Neuronal stem cell (in vitro differentiated cells): ENCODE measurements at regions not wholly inside any gene's neighbourhood (a gene's known extent, or its start where the extent isn't known, plus 50 kb on each side); places are given as distances from the start of the nearest gene placed in this dataset.

ENCODE experiments used
- DNase-seq: peaks from one replicate; pipeline ENCODE4 v3.0.0-alpha.2; 2013; ENCODE audit warnings: low spot score
- H2AFZ ChIP-seq: one replicate; pipeline ENCODE4 v1.6.1; 2013; ENCODE audit warnings: mild to moderate bottlenecking, low read length, inconsistent platforms
- H2AK5ac ChIP-seq: 2 replicates; pipeline ENCODE4 v1.6.1; 2013; ENCODE audit warnings: low read depth, mild to moderate bottlenecking, inconsistent platforms, low read length, moderate library complexity, mixed read lengths
- H2BK120ac ChIP-seq: 2 replicates; pipeline ENCODE4 v1.6.1; 2013; ENCODE audit warnings: low read depth, mild to moderate bottlenecking, inconsistent platforms, low read length, moderate library complexity, mixed read lengths
- H2BK12ac ChIP-seq: one replicate; pipeline ENCODE4 v1.6.1; 2013; ENCODE audit warnings: low read length, inconsistent platforms
- H2BK15ac ChIP-seq: 2 replicates; pipeline ENCODE4 v1.6.1; 2013; ENCODE audit warnings: mild to moderate bottlenecking, low read length, inconsistent platforms, mixed read lengths
- H2BK5ac ChIP-seq: one replicate; pipeline ENCODE4 v1.6.1; 2013; ENCODE audit warnings: inconsistent platforms, mild to moderate bottlenecking, low read length, moderate library complexity
- H3K14ac ChIP-seq: one replicate; pipeline ENCODE4 v1.6.1; 2013; ENCODE audit warnings: low read length, inconsistent platforms
- H3K18ac ChIP-seq: 2 replicates; pipeline ENCODE4 v1.6.1; 2013; ENCODE audit warnings: low read length, inconsistent platforms
- H3K23ac ChIP-seq: 2 replicates; pipeline ENCODE4 v1.6.1; 2013; ENCODE audit warnings: low read depth, mild to moderate bottlenecking, mixed read lengths, low read length, inconsistent platforms; ENCODE audit not compliant: poor library complexity
- H3K27ac ChIP-seq: replicated peaks from 3 replicates; pipeline ENCODE4 v1.5.1; 2013; ENCODE audit warnings: low read length, inconsistent platforms
- H3K27me3 ChIP-seq, 3 experiments: 2 replicates each; pipeline ENCODE4 v1.6.1; 2013; ENCODE audit warnings: low read length in 3 of 3, mild to moderate bottlenecking in 2 of 3, inconsistent platforms in 1 of 3, low read depth in 1 of 3, mixed read lengths in 1 of 3, moderate library complexity in 1 of 3; ENCODE audit not compliant: control insufficient read depth in 3 of 3, insufficient read depth in 3 of 3
- H3K36me3 ChIP-seq, 2 donors: replicated peaks in 1 of 2; 2 replicates each; pipeline ENCODE4 v1.6.1; 2013; ENCODE audit warnings: low read length in 2 of 2; ENCODE audit not compliant: control insufficient read depth in 2 of 2, insufficient read depth in 2 of 2
- H3K4ac ChIP-seq: 2 replicates; pipeline ENCODE4 v1.6.1; 2013; ENCODE audit warnings: inconsistent platforms, mild to moderate bottlenecking, low read length, moderate library complexity
- H3K4me1 ChIP-seq, 2 donors: 1 replicate in 1 of 2; 2 replicates in 1 of 2; pipeline ENCODE4 v1.6.1; 2013; ENCODE audit warnings: low read length in 2 of 2, low read depth in 1 of 2; ENCODE audit not compliant: control insufficient read depth in 2 of 2, insufficient read depth in 1 of 2
- H3K4me2 ChIP-seq: one replicate; pipeline ENCODE4 v1.6.1; 2013; ENCODE audit warnings: mild to moderate bottlenecking, low read length, inconsistent platforms; ENCODE audit not compliant: insufficient read depth, poor library complexity, severe bottlenecking
- H3K4me3 ChIP-seq, 2 donors: 2 replicates each; pipeline ENCODE4 v1.5.1; 2013; ENCODE audit warnings: low read length in 2 of 2, mild to moderate bottlenecking in 2 of 2, inconsistent platforms in 1 of 2, moderate library complexity in 1 of 2
- H3K79me1 ChIP-seq: one replicate; pipeline ENCODE4 v1.6.1; 2013; ENCODE audit warnings: low read depth, mild to moderate bottlenecking, inconsistent platforms, low read length, moderate library complexity
- H3K9ac ChIP-seq: one replicate; pipeline ENCODE4 v1.6.1; 2013; ENCODE audit warnings: mild to moderate bottlenecking, low read depth, low read length, inconsistent platforms; ENCODE audit not compliant: poor library complexity
- H3K9me3 ChIP-seq, 2 donors: replicated peaks in 1 of 2; 2 replicates each; pipeline versions ENCODE3 to v1.6.1; 2013; ENCODE audit warnings: low read length in 2 of 2, mild to moderate bottlenecking in 2 of 2, inconsistent platforms in 1 of 2, low read depth in 1 of 2, mixed read lengths in 1 of 2, moderate library complexity in 1 of 2; ENCODE audit not compliant: control insufficient read depth in 2 of 2, insufficient read depth in 1 of 2
- H4K8ac ChIP-seq: one replicate; pipeline ENCODE4 v1.6.1; 2013; ENCODE audit warnings: low read depth, mild to moderate bottlenecking, inconsistent platforms, low read length, moderate library complexity
- H4K91ac ChIP-seq: one replicate; pipeline ENCODE4 v1.6.1; 2013; ENCODE audit warnings: low read length, low read depth, mild to moderate bottlenecking, inconsistent platforms; ENCODE audit not compliant: poor library complexity
- WGBS, 2 donors: extraction: QIAGEN DNeasy Blood & Tissue Kit; methylation state at CpG; one replicate each; pipeline ENCODE4 v1.1.7; 2013; ENCODE audit warnings: missing lambda C conversion rate in 2 of 2, mixed read lengths in 1 of 2; ENCODE audit not compliant: insufficient read length in 2 of 2, insufficient replicate concordance in 1 of 2; ENCODE audit errors: extremely low coverage in 2 of 2; 5-methylcytosine and 5-hydroxymethylcytosine counted together

DNA sequence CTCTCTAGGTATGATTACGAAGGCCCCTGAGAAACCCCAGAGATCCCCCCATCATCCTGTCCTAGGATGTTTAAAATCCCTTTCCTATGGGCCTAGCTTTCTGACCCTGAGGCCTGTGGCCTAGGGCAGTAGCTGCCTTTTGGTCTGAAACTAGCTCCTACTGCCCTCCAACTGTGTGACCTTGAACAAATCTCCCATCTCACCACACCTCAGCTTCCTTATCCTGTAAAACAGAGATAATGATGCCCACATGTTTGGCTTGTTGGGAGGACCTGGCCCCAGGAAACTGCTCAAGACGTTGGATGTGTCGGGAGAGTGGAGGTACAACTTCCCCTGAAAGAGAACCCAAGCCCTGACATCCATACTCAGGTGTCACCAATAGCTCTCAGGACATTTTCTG, 213.2 kb downstream of the SMAD2 start:
- Histone ChIP-seq H3K18ac (no peak overlapping the region), H3K23ac (no peak overlapping the region), H4K91ac (no peak overlapping the region), H3K14ac (no peak overlapping the region), H2BK12ac (no peak overlapping the region), H2BK120ac (no peak overlapping the region), H2AK5ac (no peak overlapping the region), H3K4me2 (no peak overlapping the region), H3K4me1 (no peaks in the 10 kb centered on the region), H3K4ac (no peak overlapping the region), H3K4me3 (no peak overlapping the region), H4K8ac (no peak overlapping the region), H3K9me3 (peaks cover 0 to 1% of the 10 kb centered on the region in 2 donors), H3K79me1 (no peaks in the 10 kb centered on the region), H3K27me3 (no peaks in the 10 kb centered on the region), H3K9ac (no peak overlapping the region), H2BK15ac (no peak overlapping the region), H3K36me3 (no peaks in the 10 kb centered on the region), H2AFZ (no peak overlapping the region), H2BK5ac (no peak overlapping the region), H3K27ac (no peak overlapping the region)
- WGBS, 2 donors = no CpG with 5 or more reads among the region's 3 CpGs
- no peak for DNase-seq

- Histone ChIP-seq H3K23ac (no peak overlapping the region), H3K14ac (no peak overlapping the region), H3K9ac (no peak overlapping the region), H2BK120ac (no peak overlapping the region), H3K36me3 (no peaks in the 10 kb centered on the region), H2BK12ac (no peak overlapping the region), H3K79me1 (no peaks in the 10 kb centered on the region), H3K18ac (no peak overlapping the region), H2AK5ac (no peak overlapping the region), H3K27me3 (no peaks in the 10 kb centered on the region), H2AFZ (no peak overlapping the region), H2BK5ac (no peak overlapping the region), H3K9me3 (peaks cover 0 to 1% of the 10 kb centered on the region in 2 donors), H4K91ac (no peak overlapping the region), H2BK15ac (no peak overlapping the region), H3K4me3 (no peak overlapping the region), H3K4me2 (no peak overlapping the region), H3K27ac (no peak overlapping the region), H3K4ac (no peak overlapping the region), H4K8ac (no peak overlapping the region), H3K4me1 (no peaks in the 10 kb centered on the region)
- WGBS, 2 donors = no CpG with 5 or more reads among the region's 6 CpGs
- DNase-seq = no peak
Measured at GRCh38 chr18:47716632-47717185, 213.8 kb downstream of the SMAD2 start.

GRCh38 chr18:47710451-47710850, 220.0 kb downstream of the SMAD2 start:
- Histone ChIP-seq H3K27me3 (peaks cover 0 to 3% (median 0%) of the 10 kb centered on the region in 3 experiments), H3K4me3 (no peak overlapping the region), H4K91ac (no peak overlapping the region), H3K23ac (no peak overlapping the region), H3K4me1 (no peaks in the 10 kb centered on the region), H2BK15ac (no peak overlapping the region), H3K79me1 (no peaks in the 10 kb centered on the region), H3K36me3 (no peaks in the 10 kb centered on the region), H2BK5ac (no peak overlapping the region), H2AFZ (no peak overlapping the region), H4K8ac (no peak overlapping the region), H3K4ac (no peak overlapping the region), H2BK12ac (no peak overlapping the region), H2BK120ac (no peak overlapping the region), H3K9me3 (no peaks in the 10 kb centered on the region), H3K9ac (no peak overlapping the region), H3K4me2 (no peak overlapping the region), H3K18ac (no peak overlapping the region), H2AK5ac (no peak overlapping the region), H3K14ac (no peak overlapping the region), H3K27ac (no peak overlapping the region)
- no peak for DNase-seq
- no CpG with 5 or more reads among the region's 2 CpGs for WGBS, 2 donors

DNA sequence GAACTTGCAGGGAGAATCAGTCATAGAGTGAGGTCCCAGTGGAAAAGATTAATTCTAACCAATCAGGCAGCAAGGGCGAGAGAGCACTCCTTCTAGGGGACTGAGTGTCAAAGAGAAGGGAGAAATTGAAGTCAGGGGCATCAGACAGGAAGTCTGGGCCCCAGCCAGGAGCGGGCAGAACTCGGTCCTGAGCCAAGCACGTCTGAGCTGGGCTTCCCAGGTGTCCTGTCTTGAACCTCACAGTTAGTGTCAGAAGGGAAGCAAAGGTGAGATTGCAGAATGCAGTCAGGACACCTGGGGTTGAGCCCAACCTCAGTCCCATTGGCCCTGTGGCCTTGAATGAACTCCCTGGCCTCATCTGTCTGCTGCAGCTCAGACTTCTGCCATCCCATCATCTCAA, 220.9 kb downstream of the SMAD2 start:
- H3K14ac ChIP-seq = no peak overlapping the region
- DNase-seq = no peak
- no peaks in the 10 kb centered on the region for H3K9me3 ChIP-seq
- no peak overlapping the region for H3K9ac ChIP-seq
- no peaks in the 10 kb centered on the region for H3K79me1 ChIP-seq
- peaks cover 0 to 3% (median 0%) of the 10 kb centered on the region in 3 experiments for H3K27me3 ChIP-seq
- H2BK15ac ChIP-seq = no peak overlapping the region
- no peak overlapping the region for H4K8ac ChIP-seq
- no peak overlapping the region for H2AFZ ChIP-seq
- H2BK5ac ChIP-seq = no peak overlapping the region
- H3K4me3 ChIP-seq = no peak overlapping the region
- no peak overlapping the region for H4K91ac ChIP-seq
- H3K18ac ChIP-seq = no peak overlapping the region
- no peak overlapping the region for H3K4me2 ChIP-seq
- no CpG with 5 or more reads among the region's 4 CpGs for WGBS, 2 donors
- H3K4ac ChIP-seq = no peak overlapping the region
- H2BK12ac ChIP-seq = no peak overlapping the region
- H3K4me1 ChIP-seq = no peaks in the 10 kb centered on the region
- no peak overlapping the region for H3K27ac ChIP-seq
- H2BK120ac ChIP-seq = no peak overlapping the region
- no peak overlapping the region for H3K23ac ChIP-seq
- H2AK5ac ChIP-seq = no peak overlapping the region
- no peaks in the 10 kb centered on the region for H3K36me3 ChIP-seq
